Spleen (tissue), 11 donors: ENCODE measurements at regions not wholly inside any gene's neighbourhood (a gene's known extent, or its start where the extent isn't known, plus 50 kb on each side); places are given as distances from the start of the nearest gene placed in this dataset.

Experiments used
- DNase-seq: peaks from one replicate; pipeline ENCODE4 v3.0.0-alpha.2; 2020
- H3K27ac ChIP-seq, 8 donors: fragments of 200-600 bp; sonication (generic) in 7 of 8; 1 replicate in 4 of 8; 2 replicates in 4 of 8; pipeline versions ENCODE4 v1.5.0 to v1.8.0; 2016 to 2021; ENCODE audit warnings: inconsistent platforms in 4 of 8, mild to moderate bottlenecking in 4 of 8, moderate library complexity in 1 of 8
- H3K27me3 ChIP-seq, 7 donors: fragments of 200-600 bp; sonication (generic) in 6 of 7; replicated peaks in 1 of 7; 1 replicate in 4 of 7; 2 replicates in 3 of 7; pipeline versions ENCODE4 v1.5.0 to v1.8.0; 2016 to 2021; ENCODE audit warnings: inconsistent platforms in 3 of 7, mild to moderate bottlenecking in 1 of 7
- H3K36me3 ChIP-seq, 6 donors: fragments of 200-600 bp; sonication (generic) in 5 of 6; 1 replicate in 4 of 6; 2 replicates in 2 of 6; pipeline versions ENCODE4 v1.5.0 to v1.8.0; 2016 to 2021; ENCODE audit warnings: inconsistent platforms in 2 of 6
- H3K4me1 ChIP-seq, 6 donors: fragments of 200-600 bp; sonication (generic) in 5 of 6; 1 replicate in 3 of 6; 2 replicates in 3 of 6; pipeline versions ENCODE4 v1.5.0 to v1.8.0; 2016 to 2021; ENCODE audit warnings: inconsistent platforms in 3 of 6
- H3K4me3 ChIP-seq, 8 donors: fragments of 200-600 bp; sonication (generic) in 7 of 8; 1 replicate in 4 of 8; 2 replicates in 4 of 8; pipeline versions ENCODE4 v1.5.0 to v1.8.0; 2016 to 2021; ENCODE audit warnings: inconsistent platforms in 4 of 8, mild to moderate bottlenecking in 4 of 8, moderate library complexity in 2 of 8
- H3K9me3 ChIP-seq, 8 donors: fragments of 200-600 bp; sonication (generic) in 7 of 8; 1 replicate in 4 of 8; 2 replicates in 4 of 8; pipeline versions ENCODE4 v1.5.0 to v1.8.0; 2016 to 2021; ENCODE audit warnings: inconsistent platforms in 4 of 8
- POLR2A ChIP-seq, 3 donors: fragments of 450-650 bp; IDR thresholded peaks; one replicate each; pipeline ENCODE4 v1.5.1; 2017; ENCODE audit warnings: antibody characterized with exemption in 3 of 3, mild to moderate bottlenecking in 1 of 3
- POLR2AphosphoS5 ChIP-seq, 3 donors: sonication (generic); formaldehyde crosslinking; IDR thresholded peaks; one replicate each; pipeline ENCODE4 v1.5.1; 2017; ENCODE audit warnings: antibody characterized with exemption in 3 of 3
- WGBS, 5 donors: extraction: QIAGEN DNeasy Blood & Tissue Kit in 3 of 5; methylation state at CpG; one replicate each; pipeline versions ENCODE4 v1.1.5 to v1.1.7; 2013 to 2018; 5-methylcytosine and 5-hydroxymethylcytosine counted together
- intact Hi-C: fragments of 100-400 bp; cut with DNase I; formaldehyde crosslinking; loops from one replicate; pipeline ENCODE4 v1.15.0; 2023; ENCODE audit warnings: low total_unique reads
- TF ChIP-seq, protein P1 (sequence below), 11 experiments: fragments of 200-600 bp in 7 of 11; fragments of 450-650 bp in 4 of 11; sonication (generic) in 4 of 11; IDR thresholded peaks in 8 of 11; conservative IDR thresholded peaks in 3 of 11; 1 replicate in 7 of 11; 2 replicates in 4 of 11; pipeline versions ENCODE4 v1.4.0 to v1.8.0; 2016 to 2021; ENCODE audit warnings: antibody characterized with exemption in 11 of 11, inconsistent platforms in 4 of 11, mild to moderate bottlenecking in 1 of 11
- donor health status: healthy with polysubstance abuse.
- donor health status: DM: no; HTN: no; CAD: no; lungs with moderate emphysema.
- donor health status: DM: no; HTN: no; CAD: no.
- donor health status: Bipolar disorder and iron deficiency.
- donor health status: healthy.
- donor health status: DM: no; HTN: no; CAD: no.
- donor health status: DM: yes; HTN: yes; CAD: no.

DNA sequence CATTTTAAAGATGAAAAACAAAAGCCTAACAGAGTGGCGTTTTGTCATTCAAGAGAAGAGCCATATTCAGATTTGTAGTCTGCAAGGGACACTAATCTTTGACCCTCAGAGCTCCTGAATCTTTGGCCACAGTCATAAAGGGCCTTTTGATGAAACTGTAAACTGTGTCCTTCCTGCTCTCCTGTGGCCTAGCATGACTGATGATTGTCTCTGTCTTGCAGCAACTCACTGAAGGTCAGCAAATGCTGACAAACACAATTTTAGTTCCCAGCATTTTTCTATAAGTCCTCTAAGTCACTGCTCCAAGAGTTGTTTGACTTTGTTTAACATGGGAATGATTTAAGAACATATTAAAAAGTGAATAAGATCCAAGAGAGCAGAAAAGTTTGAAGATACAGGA is 55.3 kb upstream of the PRELP start:
- intact Hi-C loops, result no loop called here
- Histone ChIP-seq H3K27me3 (peaks cover 0 to 16% (median 0%) of the 10 kb centered on the region in 7 donors), H3K4me1 (peaks cover 0 to 5% (median 0%) of the 10 kb centered on the region in 6 donors), H3K4me3 (no peak overlapping the region), H3K9me3 (no peaks in the 10 kb centered on the region), H3K27ac (no peak overlapping the region), H3K36me3 (no peaks in the 10 kb centered on the region)
- 84 to 100% (median 90%) methylated on average over 1 of the region's 1 CpG for WGBS, 5 donors
- DNase-seq, result no peak
- TF ChIP-seq, protein P1, sequence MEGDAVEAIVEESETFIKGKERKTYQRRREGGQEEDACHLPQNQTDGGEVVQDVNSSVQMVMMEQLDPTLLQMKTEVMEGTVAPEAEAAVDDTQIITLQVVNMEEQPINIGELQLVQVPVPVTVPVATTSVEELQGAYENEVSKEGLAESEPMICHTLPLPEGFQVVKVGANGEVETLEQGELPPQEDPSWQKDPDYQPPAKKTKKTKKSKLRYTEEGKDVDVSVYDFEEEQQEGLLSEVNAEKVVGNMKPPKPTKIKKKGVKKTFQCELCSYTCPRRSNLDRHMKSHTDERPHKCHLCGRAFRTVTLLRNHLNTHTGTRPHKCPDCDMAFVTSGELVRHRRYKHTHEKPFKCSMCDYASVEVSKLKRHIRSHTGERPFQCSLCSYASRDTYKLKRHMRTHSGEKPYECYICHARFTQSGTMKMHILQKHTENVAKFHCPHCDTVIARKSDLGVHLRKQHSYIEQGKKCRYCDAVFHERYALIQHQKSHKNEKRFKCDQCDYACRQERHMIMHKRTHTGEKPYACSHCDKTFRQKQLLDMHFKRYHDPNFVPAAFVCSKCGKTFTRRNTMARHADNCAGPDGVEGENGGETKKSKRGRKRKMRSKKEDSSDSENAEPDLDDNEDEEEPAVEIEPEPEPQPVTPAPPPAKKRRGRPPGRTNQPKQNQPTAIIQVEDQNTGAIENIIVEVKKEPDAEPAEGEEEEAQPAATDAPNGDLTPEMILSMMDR (IDR thresholded peaks at IDR 0.05 in 8 of 11, conservative IDR thresholded peaks at IDR 0.05 in 3 of 11), result no peak
- no peak for TF ChIP-seq POLR2A (IDR thresholded peaks at IDR 0.05)

DNA sequence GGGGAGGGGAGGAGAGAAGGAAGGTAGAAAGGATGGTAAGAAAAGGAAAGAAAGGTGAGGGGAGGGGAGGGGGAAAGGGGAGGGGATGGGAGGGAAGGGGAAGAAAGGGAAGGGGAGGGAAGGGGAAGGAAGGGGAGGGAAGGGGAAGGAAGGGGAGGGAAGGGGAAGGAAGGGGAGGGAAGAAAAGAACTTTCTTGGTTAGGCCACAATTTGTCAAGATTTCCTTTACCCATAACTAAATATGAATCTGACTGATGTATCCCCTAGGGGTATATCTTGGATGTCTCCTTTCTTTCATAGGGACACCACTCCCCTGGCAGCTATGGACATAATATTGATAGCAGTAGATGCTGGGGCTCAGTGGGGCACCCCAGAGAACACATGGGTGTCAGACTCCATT is 54.4 kb upstream of the PRELP start:
- intact Hi-C loops, result no loop called here
- no peak for TF ChIP-seq POLR2A (IDR thresholded peaks at IDR 0.05)
- Histone ChIP-seq H3K36me3 (no peaks in the 10 kb centered on the region), H3K27me3 (peaks cover 0 to 18% (median 0%) of the 10 kb centered on the region in 7 donors), H3K4me1 (peaks cover 0 to 14% (median 3%) of the 10 kb centered on the region in 6 donors), H3K9me3 (no peaks in the 10 kb centered on the region), H3K27ac (no peak overlapping the region), H3K4me3 (no peak overlapping the region)
- DNase-seq, result no peak

DNA sequence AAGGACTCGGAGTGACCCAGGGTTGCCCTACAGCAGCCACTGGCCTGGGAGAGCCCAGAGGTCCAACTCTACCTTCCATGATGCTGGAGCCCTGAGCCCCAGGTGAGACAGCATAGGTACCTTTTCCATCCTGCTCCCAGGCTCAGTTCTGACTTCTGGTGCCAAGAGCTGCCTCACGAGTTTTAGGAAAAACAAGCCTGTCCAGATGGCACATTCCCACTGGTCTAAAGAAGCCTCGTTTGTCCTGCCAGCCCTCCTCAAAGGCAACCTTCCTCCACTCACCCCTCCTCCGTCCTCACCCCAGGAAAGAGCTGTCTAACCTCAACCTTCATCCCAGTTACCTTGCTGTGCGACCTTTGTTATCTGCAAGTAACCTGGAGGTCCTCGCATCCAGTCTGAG is 53.5 kb upstream of the PRELP start:
- Histone ChIP-seq H3K4me3 (no peak overlapping the region), H3K9me3 (no peaks in the 10 kb centered on the region), H3K27me3 (peaks cover 0 to 18% (median 0%) of the 10 kb centered on the region in 7 donors), H3K27ac (no peak overlapping the region), H3K36me3 (no peaks in the 10 kb centered on the region), H3K4me1 (peaks cover 0 to 16% (median 3%) of the 10 kb centered on the region in 6 donors)
- 82 to 90% (median 87%) methylated on average over 6 of the region's 6 CpGs for WGBS, 5 donors
- intact Hi-C loops, result no loop called here
- no peak for DNase-seq
- TF ChIP-seq POLR2AphosphoS5 (IDR thresholded peaks at IDR 0.05) (no peak), POLR2A (IDR thresholded peaks at IDR 0.05) (no peak)
- TF ChIP-seq, protein P1 (IDR thresholded peaks at IDR 0.05 in 8 of 11, conservative IDR thresholded peaks at IDR 0.05 in 3 of 11), result no peak

DNA sequence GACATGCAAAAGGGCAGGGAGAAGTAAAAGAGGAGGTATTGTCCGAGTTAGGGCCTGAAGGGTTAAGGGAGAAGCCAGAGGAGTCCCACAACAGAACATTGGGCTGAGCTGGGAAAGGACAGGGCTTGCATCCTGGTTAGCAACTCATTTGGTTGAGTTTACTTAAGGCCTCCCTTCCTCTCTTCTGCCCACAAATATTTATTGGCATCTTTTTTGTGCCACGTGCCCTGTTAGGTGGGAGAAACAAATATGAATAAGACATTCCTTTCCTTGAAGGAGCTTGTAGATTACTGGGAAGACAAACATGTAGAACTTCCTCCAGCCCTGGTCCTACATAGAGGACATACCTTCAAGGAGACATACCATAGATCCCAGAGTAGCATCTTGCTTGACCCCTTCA is 53.0 kb upstream of the PRELP start:
- Histone ChIP-seq H3K27ac (no peak overlapping the region), H3K27me3 (peaks cover 0 to 18% (median 0%) of the 10 kb centered on the region in 7 donors), H3K4me3 (no peak overlapping the region), H3K36me3 (no peaks in the 10 kb centered on the region), H3K4me1 (peaks cover 0 to 16% (median 3%) of the 10 kb centered on the region in 6 donors), H3K9me3 (no peaks in the 10 kb centered on the region)
- WGBS, 5 donors, result 83 to 90% (median 88%) methylated on average over 2 of the region's 2 CpGs
- no peak for DNase-seq
- TF ChIP-seq POLR2A (IDR thresholded peaks at IDR 0.05) (no peak), POLR2AphosphoS5 (IDR thresholded peaks at IDR 0.05) (no peak)
- TF ChIP-seq, protein P1 (IDR thresholded peaks at IDR 0.05 in 8 of 11, conservative IDR thresholded peaks at IDR 0.05 in 3 of 11), result no peak
- intact Hi-C loops, result no loop called here

DNA sequence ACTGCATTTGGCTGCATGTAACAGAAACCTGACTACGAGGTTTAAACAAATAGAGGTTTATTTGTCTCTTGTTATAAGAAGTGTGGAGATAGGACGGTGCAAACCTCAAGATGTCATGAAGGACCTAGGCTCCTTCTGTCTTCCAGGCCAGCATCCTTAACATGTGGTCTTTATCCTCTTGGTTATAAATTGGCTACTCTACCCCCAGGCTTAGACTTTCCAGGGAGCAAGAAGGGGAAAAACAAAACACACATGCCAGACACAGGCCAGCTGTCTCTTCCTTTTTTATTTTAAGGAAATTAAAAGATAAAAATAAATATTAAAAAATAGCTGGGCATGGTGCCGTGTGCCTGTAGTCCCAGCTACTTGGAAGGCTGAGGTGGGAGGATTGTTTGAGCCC is 51.3 kb upstream of the PRELP start:
- H3K27me3 ChIP-seq, result peaks cover 0 to 33% (median 0%) of the 10 kb centered on the region in 7 donors
- WGBS, 5 donors, result 74 to 83% (median 80%) methylated on average over 3 of the region's 3 CpGs
- H3K36me3 ChIP-seq, result no peaks in the 10 kb centered on the region
- peaks cover 0 to 16% (median 3%) of the 10 kb centered on the region in 6 donors for H3K4me1 ChIP-seq
- no peak overlapping the region for H3K27ac ChIP-seq
- TF ChIP-seq POLR2AphosphoS5 (IDR thresholded peaks at IDR 0.05), result no peak
- TF ChIP-seq, protein P1 (IDR thresholded peaks at IDR 0.05 in 8 of 11, conservative IDR thresholded peaks at IDR 0.05 in 3 of 11), result no peak
- no peak for TF ChIP-seq POLR2A (IDR thresholded peaks at IDR 0.05)
- intact Hi-C loops, result no loop called here
- no peaks in the 10 kb centered on the region for H3K9me3 ChIP-seq
- DNase-seq, result no peak
- no peak overlapping the region for H3K4me3 ChIP-seq
